Upper lobe of right lung (tissue), 1 donor: ENCODE measurements at regions not wholly inside any gene's neighbourhood (a gene's known extent, or its start where the extent isn't known, plus 50 kb on each side); places are given as distances from the start of the nearest gene placed in this dataset.

Experiments used
- ATAC-seq: fragments of 200-7000 bp; cut with Tn5 transposase; one replicate; pipeline ENCODE4 v1.9.1; 2020; ENCODE audit warnings: mild to moderate bottlenecking, moderate library complexity
- DNase-seq: peaks from one replicate; pipeline ENCODE4 v3.0.0-alpha.2; 2020
- H3K27ac ChIP-seq: fragments of 200-600 bp; one replicate; pipeline ENCODE4 v1.8.0; 2022
- H3K27me3 ChIP-seq: fragments of 200-600 bp; one replicate; pipeline ENCODE4 v1.8.0; 2022; ENCODE audit warnings: mild to moderate bottlenecking
- H3K36me3 ChIP-seq: fragments of 200-600 bp; one replicate; pipeline ENCODE4 v1.8.0; 2022
- H3K4me1 ChIP-seq: fragments of 200-600 bp; one replicate; pipeline ENCODE4 v1.8.0; 2022
- H3K4me3 ChIP-seq: fragments of 200-600 bp; one replicate; pipeline ENCODE4 v1.8.0; 2022; ENCODE audit warnings: mild to moderate bottlenecking
- H3K9me3 ChIP-seq: fragments of 200-600 bp; one replicate; pipeline ENCODE4 v1.8.0; 2022
- intact Hi-C: fragments of 100-400 bp; cut with DNase I; formaldehyde crosslinking; loops from one replicate; pipeline ENCODE4 v1.11.0; 2022
- TF ChIP-seq, protein P1 (sequence below): fragments of 200-600 bp; IDR thresholded peaks from one replicate; pipeline ENCODE4 v1.8.0; 2022; ENCODE audit warnings: antibody characterized with exemption
- donor health status: DM: no; HTN: yes; CAD: no; lungs with severe emphysema.

- no peaks in the 10 kb centered on the region for H3K27me3 ChIP-seq
- H3K36me3 ChIP-seq = no peaks in the 10 kb centered on the region
- H3K9me3 ChIP-seq = no peaks in the 10 kb centered on the region
- intact Hi-C loops = no loop called here
- TF ChIP-seq, protein P1, sequence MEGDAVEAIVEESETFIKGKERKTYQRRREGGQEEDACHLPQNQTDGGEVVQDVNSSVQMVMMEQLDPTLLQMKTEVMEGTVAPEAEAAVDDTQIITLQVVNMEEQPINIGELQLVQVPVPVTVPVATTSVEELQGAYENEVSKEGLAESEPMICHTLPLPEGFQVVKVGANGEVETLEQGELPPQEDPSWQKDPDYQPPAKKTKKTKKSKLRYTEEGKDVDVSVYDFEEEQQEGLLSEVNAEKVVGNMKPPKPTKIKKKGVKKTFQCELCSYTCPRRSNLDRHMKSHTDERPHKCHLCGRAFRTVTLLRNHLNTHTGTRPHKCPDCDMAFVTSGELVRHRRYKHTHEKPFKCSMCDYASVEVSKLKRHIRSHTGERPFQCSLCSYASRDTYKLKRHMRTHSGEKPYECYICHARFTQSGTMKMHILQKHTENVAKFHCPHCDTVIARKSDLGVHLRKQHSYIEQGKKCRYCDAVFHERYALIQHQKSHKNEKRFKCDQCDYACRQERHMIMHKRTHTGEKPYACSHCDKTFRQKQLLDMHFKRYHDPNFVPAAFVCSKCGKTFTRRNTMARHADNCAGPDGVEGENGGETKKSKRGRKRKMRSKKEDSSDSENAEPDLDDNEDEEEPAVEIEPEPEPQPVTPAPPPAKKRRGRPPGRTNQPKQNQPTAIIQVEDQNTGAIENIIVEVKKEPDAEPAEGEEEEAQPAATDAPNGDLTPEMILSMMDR = no peak
- DNase-seq (no peak), ATAC-seq (no peak)
- no peak overlapping the region for H3K4me3 ChIP-seq
- no peaks in the 10 kb centered on the region for H3K4me1 ChIP-seq
- no peak overlapping the region for H3K27ac ChIP-seq
Observed at GRCh38 chr13:61777899-61778298, 362.2 kb upstream of the PCDH20 start.

DNA sequence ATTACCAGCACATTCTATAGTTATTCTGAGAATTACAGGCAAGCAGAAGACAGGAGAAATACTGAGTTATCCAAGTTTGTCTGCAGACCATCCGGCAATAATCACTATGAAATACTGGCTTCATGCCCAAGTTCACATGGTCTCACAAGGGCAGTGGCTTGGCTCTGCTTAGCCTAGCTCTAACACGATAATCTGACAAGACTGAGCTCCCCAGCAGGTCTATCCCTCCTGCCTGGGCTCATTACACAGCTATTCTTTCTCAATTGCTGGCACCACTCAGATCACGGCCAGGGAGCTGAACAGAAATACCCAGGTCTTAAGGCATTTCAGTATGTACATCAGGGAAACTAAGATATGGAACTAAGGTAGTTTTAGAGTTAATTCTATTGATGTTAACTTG, 361.6 kb upstream of the PCDH20 start:
- H3K9me3 ChIP-seq = no peaks in the 10 kb centered on the region
- DNase-seq (no peak), ATAC-seq (no peak)
- TF ChIP-seq, protein P1 = no peak
- H3K36me3 ChIP-seq = no peaks in the 10 kb centered on the region
- no peaks in the 10 kb centered on the region for H3K4me1 ChIP-seq
- H3K27ac ChIP-seq = no peak overlapping the region
- H3K27me3 ChIP-seq = no peaks in the 10 kb centered on the region
- H3K4me3 ChIP-seq = no peak overlapping the region
- intact Hi-C loops = no loop called here

DNA sequence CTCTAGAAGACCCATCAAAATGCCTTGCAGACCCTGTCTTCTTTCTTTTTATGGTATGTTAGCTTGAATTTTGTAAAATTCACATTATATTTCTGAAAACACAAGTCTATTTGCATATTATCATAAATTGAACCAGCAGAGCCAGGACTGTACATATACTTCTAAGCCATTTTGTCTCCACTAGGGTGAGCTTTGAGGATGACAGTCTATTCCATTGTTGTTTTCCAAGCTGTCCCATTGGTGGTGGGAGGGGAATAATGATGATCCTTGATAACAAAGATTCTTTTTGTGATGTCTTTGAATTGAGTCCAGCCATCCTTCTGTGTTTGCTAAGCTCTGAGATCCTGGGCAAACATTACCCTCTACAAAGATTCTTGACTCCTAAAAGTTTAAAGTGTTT, 359.3 kb upstream of the PCDH20 start:
- H3K27me3 ChIP-seq = no peaks in the 10 kb centered on the region
- H3K36me3 ChIP-seq = no peaks in the 10 kb centered on the region
- intact Hi-C loops = no loop called here
- H3K9me3 ChIP-seq = no peaks in the 10 kb centered on the region
- H3K27ac ChIP-seq = no peak overlapping the region
- H3K4me3 ChIP-seq = no peak overlapping the region
- no peaks in the 10 kb centered on the region for H3K4me1 ChIP-seq
- DNase-seq = no peak
- TF ChIP-seq, protein P1 = no peak
- no peak for ATAC-seq

GRCh38 chr13:61770681-61771080, 355.0 kb upstream of the PCDH20 start:
- TF ChIP-seq, protein P1 = no peak
- no peaks in the 10 kb centered on the region for H3K27me3 ChIP-seq
- DNase-seq = no peak
- no peaks in the 10 kb centered on the region for H3K36me3 ChIP-seq
- no peak overlapping the region for H3K4me3 ChIP-seq
- no peaks in the 10 kb centered on the region for H3K4me1 ChIP-seq
- H3K9me3 ChIP-seq = no peaks in the 10 kb centered on the region
- intact Hi-C loops = no loop called here
- ATAC-seq = no peak
- no peak overlapping the region for H3K27ac ChIP-seq

GRCh38 chr13:61768175-61768574, 352.5 kb upstream of the PCDH20 start:
- ATAC-seq = no peak
- Histone ChIP-seq H3K27ac (no peak overlapping the region), H3K9me3 (no peaks in the 10 kb centered on the region), H3K4me3 (no peak overlapping the region), H3K36me3 (no peaks in the 10 kb centered on the region), H3K4me1 (no peaks in the 10 kb centered on the region), H3K27me3 (no peaks in the 10 kb centered on the region)
- intact Hi-C loops = no loop called here
- TF ChIP-seq, protein P1 = no peak
- DNase-seq = no peak

DNA sequence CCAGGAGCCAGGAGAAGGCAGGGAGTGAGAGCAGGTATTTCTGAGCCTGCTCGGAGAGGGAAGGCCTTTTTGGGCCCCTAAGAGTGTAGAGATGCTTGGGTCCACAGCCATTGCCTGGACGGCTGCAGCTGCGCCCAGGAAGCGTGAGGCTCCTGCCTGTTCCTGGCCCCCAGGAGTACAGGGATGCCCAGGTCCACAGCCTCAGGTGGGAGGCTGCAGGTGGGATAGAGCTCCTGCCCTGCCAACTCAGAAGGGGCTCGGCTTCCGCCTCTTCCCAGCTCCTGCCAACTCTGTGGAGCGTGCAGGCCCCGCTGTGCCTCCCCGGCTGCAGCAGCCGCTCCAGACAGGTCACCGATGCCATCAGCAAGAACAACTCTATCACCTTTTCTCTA, 351.0 kb upstream of the PCDH20 start:
- ATAC-seq (peak; percentile 26), DNase-seq (no peak)
- TF ChIP-seq, protein P1 = no peak
- H3K27me3 ChIP-seq = no peaks in the 10 kb centered on the region
- intact Hi-C loops = no loop called here
- no peaks in the 10 kb centered on the region for H3K4me1 ChIP-seq
- H3K27ac ChIP-seq = no peak overlapping the region
- no peaks in the 10 kb centered on the region for H3K36me3 ChIP-seq
- no peaks in the 10 kb centered on the region for H3K9me3 ChIP-seq
- no peak overlapping the region for H3K4me3 ChIP-seq
